GM18499 (cell line): ENCODE measurements at regions not wholly inside any gene's neighbourhood (a gene's known extent, or its start where the extent isn't known, plus 50 kb on each side); places are given as distances from the start of the nearest gene placed in this dataset.
"Not testable (repeated sequence)": the region's sequence is repeated elsewhere in the genome, so short reads cannot be mapped to it uniquely, and the experiment has no call there.

Experiments used
- ATAC-seq: cut with Tn5 transposase; IDR thresholded peaks from one replicate; pipeline ENCODE4 v1.9.1; 2021; ENCODE audit warnings: moderate number of reproducible peaks; ENCODE audit not compliant: insufficient read depth, unreplicated experiment

GRCh38 chr17:20731131-20731530, 151.6 kb downstream of the CDRT15L2 start:
- ATAC-seq, result not testable (repeated sequence)

- ATAC-seq, result no peak
Measured at GRCh38 chr17:20733923-20734322, 154.4 kb downstream of the CDRT15L2 start.

DNA sequence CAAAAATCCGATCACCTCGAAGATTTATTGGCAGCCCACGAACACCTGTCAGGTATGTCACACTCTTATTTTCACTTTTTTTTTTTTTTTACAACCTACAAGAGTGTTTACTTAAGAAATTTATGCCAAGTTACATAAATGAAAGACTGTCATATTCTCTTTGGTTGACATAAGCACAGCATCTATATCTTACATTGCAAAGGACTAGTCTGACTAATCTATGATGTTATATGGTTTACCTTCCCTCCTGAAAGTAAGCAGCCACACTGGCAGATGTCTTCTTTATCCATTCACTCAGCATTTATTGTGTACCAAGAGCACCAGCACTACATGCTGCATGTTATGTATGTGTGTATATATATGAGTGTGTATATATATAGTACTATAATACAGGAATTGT, 156.3 kb downstream of the CDRT15L2 start:
- ATAC-seq, result no peak

GRCh38 chr17:20737636-20738035, 158.1 kb downstream of the CDRT15L2 start:
- ATAC-seq, result not testable (repeated sequence)

- no peak for ATAC-seq
Measured at GRCh38 chr17:20771104-20771503, 191.6 kb downstream of the CDRT15L2 start.

DNA sequence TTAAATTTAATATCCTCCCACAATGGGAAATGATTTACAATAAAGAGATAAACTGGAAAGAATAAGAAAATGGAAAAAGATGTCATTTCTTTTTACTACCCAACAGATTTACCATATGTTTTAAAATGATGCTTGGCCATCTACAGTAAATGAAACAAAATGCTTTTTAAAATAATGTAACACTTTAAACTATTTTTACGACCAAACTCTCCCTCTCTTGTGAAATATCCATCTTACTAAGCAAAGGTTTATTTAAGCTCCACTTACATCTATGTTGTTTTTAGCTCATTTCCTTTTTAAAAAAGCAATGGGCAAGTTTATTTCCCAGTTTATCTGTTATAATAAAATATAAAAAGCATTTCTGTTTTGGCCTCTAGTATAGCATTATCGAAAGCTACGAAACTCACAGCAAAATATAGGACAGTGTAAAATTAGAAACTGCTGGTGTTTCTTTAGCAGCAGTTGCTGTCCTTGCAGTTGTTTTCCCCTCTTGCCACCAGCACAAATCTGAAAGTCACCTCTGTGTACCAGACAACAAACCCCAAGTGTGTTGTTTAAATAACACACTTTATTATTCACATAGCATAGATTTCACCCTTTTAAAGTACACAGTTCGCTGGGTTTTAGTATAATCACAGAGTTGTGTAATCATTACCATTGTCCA, 195.1 kb downstream of the CDRT15L2 start:
- ATAC-seq, result no peak

- ATAC-seq, result no peak
Measured at GRCh38 chr17:20775331-20775730, 195.8 kb downstream of the CDRT15L2 start.

- ATAC-seq, result no peak
Measured at GRCh38 chr17:20779521-20779920, 200.0 kb downstream of the CDRT15L2 start.

DNA sequence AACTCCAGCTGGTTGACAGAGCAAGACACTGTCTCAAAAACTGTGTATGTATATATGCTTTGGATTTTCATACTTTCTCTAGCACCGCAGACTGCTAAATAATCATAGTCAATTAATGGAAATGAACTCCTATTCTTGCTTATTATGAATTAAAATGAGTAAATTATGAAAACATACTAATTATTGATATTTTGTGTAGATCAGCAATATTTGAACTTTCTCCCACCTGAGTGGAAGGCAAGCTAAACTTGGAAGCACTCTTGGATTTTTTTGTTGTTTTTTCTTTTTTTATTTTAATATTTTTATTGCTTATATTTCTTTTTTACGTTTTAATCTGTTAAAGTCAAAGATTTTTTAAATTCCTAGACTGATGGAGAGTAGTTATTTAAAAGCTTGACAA, 201.7 kb downstream of the CDRT15L2 start:
- ATAC-seq, result no peak

GRCh38 chr17:20781869-20782268, 202.3 kb downstream of the CDRT15L2 start:
- not testable (repeated sequence) for ATAC-seq

GRCh38 chr17:20783091-20783490, 203.6 kb downstream of the CDRT15L2 start:
- ATAC-seq, result no peak

GRCh38 chr17:20784100-20784665, 204.7 kb downstream of the CDRT15L2 start:
- ATAC-seq, result no peak

GRCh38 chr17:20787281-20787680, 207.8 kb downstream of the CDRT15L2 start:
- ATAC-seq, result no peak

- ATAC-seq, result no peak
Measured at GRCh38 chr17:20791626-20792025, 212.1 kb downstream of the CDRT15L2 start.

- not testable (repeated sequence) for ATAC-seq
Measured at GRCh38 chr17:20794532-20794931, 215.0 kb downstream of the CDRT15L2 start.

DNA sequence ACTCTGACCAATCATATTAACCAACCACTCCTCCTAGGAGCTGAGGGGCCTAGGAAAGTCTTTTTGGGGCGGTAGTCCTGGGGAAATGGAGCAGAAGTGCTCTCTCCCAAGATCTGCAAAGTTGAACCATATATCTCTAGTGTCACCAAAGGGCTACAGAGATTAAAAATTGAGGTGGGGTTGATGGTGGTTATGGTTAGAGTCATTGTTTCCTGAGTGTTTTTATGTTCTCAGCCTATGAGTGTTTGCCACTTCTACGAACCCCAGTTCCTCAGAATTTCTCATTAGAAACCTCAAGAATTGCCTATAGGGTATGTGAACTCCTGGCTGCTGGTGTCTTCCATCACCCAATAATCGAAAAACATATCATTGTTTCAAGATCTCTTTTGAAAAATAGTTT, 217.8 kb downstream of the CDRT15L2 start:
- ATAC-seq, result no peak

DNA sequence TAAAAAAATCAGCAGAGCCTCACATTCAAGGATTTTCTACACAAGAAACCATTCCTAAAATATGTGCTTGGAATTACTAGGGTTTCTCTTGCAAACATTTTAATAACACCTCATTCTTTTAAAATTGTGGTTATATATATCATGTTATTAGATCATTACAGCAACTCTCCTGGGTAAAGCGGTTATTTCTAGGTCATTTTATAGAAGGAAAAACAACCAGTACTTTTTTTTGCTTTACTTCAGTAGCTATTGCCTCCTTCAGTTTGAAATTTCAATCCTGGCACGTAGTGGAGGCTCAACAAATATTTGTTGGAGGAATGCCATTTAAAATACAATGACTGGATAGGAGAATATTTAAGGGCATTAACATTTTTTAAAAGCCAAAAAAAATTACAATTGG, 220.6 kb downstream of the CDRT15L2 start:
- ATAC-seq, result no peak

- ATAC-seq, result no peak
Measured at GRCh38 chr17:20805751-20806150, 226.2 kb downstream of the CDRT15L2 start.

DNA sequence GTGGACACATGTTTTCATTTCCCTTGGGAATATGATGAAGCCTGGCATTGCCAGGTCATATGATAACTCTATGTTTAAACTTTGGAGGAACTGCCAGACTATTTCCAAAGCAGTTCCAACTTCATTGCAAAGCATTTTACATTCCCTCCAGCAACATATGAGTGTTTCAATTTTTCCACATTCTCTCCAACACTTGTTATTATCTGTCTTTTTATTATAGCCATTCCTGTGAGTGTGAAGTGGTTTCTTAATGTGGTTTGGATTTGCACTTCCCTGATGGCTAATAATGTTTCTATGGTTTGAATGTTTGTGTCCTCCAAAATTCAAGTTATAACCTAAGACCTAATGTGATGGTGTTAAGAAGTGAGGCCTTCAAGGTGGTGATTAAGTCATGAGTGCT, 228.0 kb downstream of the CDRT15L2 start:
- ATAC-seq, result not testable (repeated sequence)

GRCh38 chr17:20815410-20815809, 227.4 kb downstream of the USP22 start:
- ATAC-seq, result not testable (repeated sequence)

DNA sequence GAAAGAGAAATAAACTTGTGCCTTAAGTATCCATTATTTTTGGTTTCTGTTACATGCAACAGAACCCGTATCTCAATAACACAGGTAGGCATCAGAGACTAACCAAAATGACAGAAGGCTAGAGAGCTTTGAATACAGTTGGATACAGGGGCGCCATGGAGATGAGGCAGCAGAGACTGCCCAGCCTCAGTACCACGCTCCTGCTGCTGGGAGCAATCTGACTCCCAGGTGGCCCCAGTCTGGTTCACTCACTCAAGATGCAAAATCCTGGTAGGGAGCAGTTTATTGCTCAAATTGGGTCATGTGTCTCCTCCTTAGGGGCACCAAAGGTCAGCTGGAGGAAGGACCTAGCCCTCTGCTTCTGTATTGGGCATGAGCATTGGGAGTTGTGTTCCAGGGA, 218.9 kb downstream of the USP22 start:
- ATAC-seq, result no peak

DNA sequence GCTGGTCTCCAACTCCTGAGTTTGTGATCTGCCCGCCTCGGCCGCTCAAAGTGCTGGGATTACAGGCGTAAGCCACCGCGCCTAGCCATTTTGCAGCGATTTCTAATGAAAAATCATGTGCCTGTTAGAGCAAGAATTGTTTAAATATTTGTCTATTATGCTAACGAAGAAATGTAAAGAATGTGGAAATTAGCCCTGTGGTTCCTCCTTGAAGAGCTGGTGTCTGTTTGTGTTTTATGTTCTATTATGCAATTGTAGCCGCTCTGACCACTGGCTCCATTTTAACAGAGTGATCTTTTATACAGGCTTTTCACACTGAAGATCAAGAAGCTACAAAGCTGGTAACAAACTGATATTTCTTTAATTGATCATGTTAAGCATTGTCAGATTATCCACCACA, 217.3 kb downstream of the USP22 start:
- no peak for ATAC-seq
